Activated CD8-positive, alpha-beta memory T cell treated with anti-CD3 and anti-CD28 coated beads, Interleukin-2, amount 10 ng/mL, durations not matched to agents 7 days and 5 days (primary cell): ENCODE measurements at regions not wholly inside any gene's neighbourhood (a gene's known extent, or its start where the extent isn't known, plus 50 kb on each side); places are given as distances from the start of the nearest gene placed in this dataset.

Experiments
- ATAC-seq: fragments of 150-1000 bp; cut with Tn5 transposase; one replicate; pipeline ENCODE4 v1.10.0; 2021; ENCODE audit warnings: moderate library complexity
- CTCF ChIA-PET: fragments of 350-600 bp; sonication (Branson Sonifier 250); formaldehyde crosslinking; loops from one replicate; lab custom pipeline; 2021; ENCODE audit warnings: antibody characterized with exemption; lab: Charles Lee
- DNase-seq: peaks from one replicate; pipeline ENCODE4 v3.0.0-alpha.2; 2020
- H3K27ac Mint-ChIP-seq: one replicate; pipeline ENCODE4 v1.8.0; 2021; ENCODE audit warnings: mild to moderate bottlenecking, mixed read lengths
- H3K27me3 Mint-ChIP-seq: one replicate; pipeline ENCODE4 v1.8.0; 2021; ENCODE audit warnings: mixed read lengths
- H3K36me3 Mint-ChIP-seq: one replicate; pipeline ENCODE4 v1.8.0; 2021; ENCODE audit warnings: mild to moderate bottlenecking, mixed read lengths
- H3K4me1 Mint-ChIP-seq: one replicate; pipeline ENCODE4 v1.8.0; 2021; ENCODE audit warnings: mixed read lengths
- H3K4me3 Mint-ChIP-seq: one replicate; pipeline ENCODE4 v1.8.0; 2021; ENCODE audit warnings: mild to moderate bottlenecking, moderate library complexity, mixed read lengths
- H3K9me3 Mint-ChIP-seq: one replicate; pipeline ENCODE4 v1.8.0; 2022; ENCODE audit warnings: low read depth, mixed read lengths

- CTCF ChIA-PET: no interaction called here
- Mint-ChIP-seq H3K4me3 (no peak overlapping the region), H3K4me1 (no peaks in the 10 kb centered on the region), H3K27ac (no peak overlapping the region), H3K36me3 (no peaks in the 10 kb centered on the region), H3K9me3 (no peaks in the 10 kb centered on the region), H3K27me3 (peaks cover 2% of the 10 kb centered on the region)
- ATAC-seq (no peak), DNase-seq (no peak)
Measured at GRCh38 chr5:88368201-88368600, 99.6 kb upstream of the TMEM161B start.

DNA sequence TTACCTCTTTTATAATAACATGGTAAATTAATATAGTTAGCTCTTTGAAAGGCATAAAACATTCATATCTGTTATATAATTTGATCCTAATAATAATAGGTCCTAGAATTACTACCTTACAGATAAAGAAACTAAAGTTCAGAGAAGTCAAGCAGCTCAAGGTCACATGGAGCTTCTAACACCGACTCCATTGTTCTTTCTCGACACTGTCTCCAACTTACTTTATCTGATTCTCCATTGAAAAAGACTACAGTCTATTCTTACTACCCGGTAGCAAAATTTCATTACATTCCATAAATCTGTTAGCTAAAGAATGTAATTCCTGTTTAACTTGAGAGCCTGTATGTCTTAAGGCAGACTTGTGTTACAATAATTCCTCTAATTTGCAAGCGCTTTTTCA lies 96.3 kb upstream of the TMEM161B start:
- Mint-ChIP-seq H3K4me1 (no peaks in the 10 kb centered on the region), H3K36me3 (no peaks in the 10 kb centered on the region), H3K4me3 (no peak overlapping the region), H3K27ac (no peak overlapping the region), H3K9me3 (no peaks in the 10 kb centered on the region), H3K27me3 (peaks cover 2% of the 10 kb centered on the region)
- DNase-seq (no peak), ATAC-seq (no peak)
- CTCF ChIA-PET: no interaction called here

DNA sequence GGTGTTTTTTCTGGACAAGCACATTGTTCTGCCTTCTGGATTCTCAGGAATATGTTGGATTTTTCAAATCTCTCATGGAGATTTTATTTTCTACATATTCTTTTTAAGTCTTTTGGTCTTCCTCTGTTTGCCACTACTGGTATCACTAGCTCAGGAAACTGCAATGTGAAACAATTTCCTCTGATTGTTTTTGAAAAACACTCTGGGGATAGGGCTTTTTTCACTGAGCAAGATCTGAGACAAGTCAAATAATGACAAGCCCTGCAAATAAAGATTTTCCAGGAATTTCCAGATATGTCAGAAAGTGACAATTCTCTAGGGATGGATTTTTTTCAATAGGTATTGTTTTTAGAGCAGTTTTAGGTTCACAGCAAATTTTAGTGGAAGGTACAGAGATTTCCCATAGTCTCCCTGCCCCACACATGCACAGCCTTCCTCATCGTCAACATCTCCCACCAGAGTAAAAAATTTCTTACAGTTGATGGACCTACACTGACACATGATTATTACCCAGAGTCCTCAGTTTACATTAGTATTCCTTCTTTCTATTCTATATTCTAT lies 86.9 kb upstream of the TMEM161B start:
- H3K27me3 Mint-ChIP-seq: no peaks in the 10 kb centered on the region
- no peak overlapping the region for H3K27ac Mint-ChIP-seq
- no peaks in the 10 kb centered on the region for H3K9me3 Mint-ChIP-seq
- CTCF ChIA-PET: no interaction called here
- no peak overlapping the region for H3K4me3 Mint-ChIP-seq
- ATAC-seq: no peak
- H3K36me3 Mint-ChIP-seq: no peaks in the 10 kb centered on the region
- H3K4me1 Mint-ChIP-seq: no peaks in the 10 kb centered on the region
- DNase-seq: no peak

DNA sequence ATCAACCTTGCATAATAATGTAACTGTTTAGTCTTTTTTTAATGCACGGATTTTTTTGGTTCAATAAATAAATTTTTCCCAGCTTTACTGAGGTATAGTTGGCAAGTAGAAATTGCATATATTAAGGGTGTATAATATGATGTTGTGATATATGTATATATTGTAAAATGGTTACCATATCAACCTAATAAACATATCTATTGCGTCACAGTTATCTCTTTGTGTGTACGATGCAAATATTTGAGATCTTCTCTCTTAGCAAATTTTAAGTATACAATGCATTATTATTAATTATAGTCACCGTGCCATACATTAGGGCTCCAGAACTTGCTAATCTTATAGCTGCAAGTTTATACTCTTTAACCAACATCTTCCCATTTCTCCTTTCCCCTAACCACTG lies 57.2 kb upstream of the TMEM161B start:
- Mint-ChIP-seq H3K4me1 (no peaks in the 10 kb centered on the region), H3K9me3 (no peaks in the 10 kb centered on the region), H3K27ac (no peak overlapping the region), H3K27me3 (no peaks in the 10 kb centered on the region), H3K4me3 (no peak overlapping the region), H3K36me3 (no peaks in the 10 kb centered on the region)
- ATAC-seq (no peak), DNase-seq (no peak)
- CTCF ChIA-PET: no interaction called here

- CTCF ChIA-PET: no interaction called here
- Mint-ChIP-seq H3K36me3 (no peaks in the 10 kb centered on the region), H3K9me3 (no peaks in the 10 kb centered on the region), H3K27me3 (no peaks in the 10 kb centered on the region), H3K4me3 (no peak overlapping the region), H3K27ac (no peak overlapping the region), H3K4me1 (no peaks in the 10 kb centered on the region)
- DNase-seq (no peak), ATAC-seq (no peak)
Measured at GRCh38 chr5:88322785-88323184, 54.1 kb upstream of the TMEM161B start.
